ENCODE measurements at regions not wholly inside any gene's neighbourhood (a gene's known extent, or its start where the extent isn't known, plus 50 kb on each side); places are given as distances from the start of the nearest gene placed in this dataset.
"Not testable (repeated sequence)": the region's sequence is repeated elsewhere in the genome, so short reads cannot be mapped to it uniquely, and the experiment has no call there.

DNA sequence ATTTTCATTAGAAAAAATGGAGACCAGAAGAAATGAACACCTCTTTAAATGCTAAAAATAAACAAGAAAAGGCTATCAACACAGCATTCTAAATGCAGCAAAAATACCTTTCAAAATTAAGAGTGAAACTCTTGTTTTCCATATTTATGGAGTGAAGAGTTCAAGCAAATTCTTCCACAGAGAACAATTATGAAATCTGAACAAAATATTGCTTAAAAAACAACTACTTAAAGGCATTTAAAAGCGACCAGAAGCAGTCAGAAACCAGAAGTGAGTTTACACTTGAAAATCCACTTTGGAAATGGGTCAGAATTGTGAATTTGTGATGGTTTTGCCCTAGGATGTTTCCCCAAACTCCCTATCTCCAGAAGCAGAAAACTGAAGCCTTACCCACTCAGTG is 60.9 kb upstream of the KCNH1 start:
- Mint-ChIP-seq H3K36me3 (ENCODE audit: insufficient read depth, unreplicated experiment) (no peaks in the 10 kb centered on the region), H3K27ac (ENCODE audit: unreplicated experiment) (no peak overlapping the region), H3K4me1 (ENCODE audit: low read depth, unreplicated experiment) (no peaks in the 10 kb centered on the region), H3K9me3 (ENCODE audit: low read depth, unreplicated experiment) (no peaks in the 10 kb centered on the region), H3K4me3 (ENCODE audit: low read depth, unreplicated experiment) (no peak overlapping the region), H3K27me3 (ENCODE audit: unreplicated experiment) (no peaks in the 10 kb centered on the region)
- intact Hi-C loops (cut with micrococcal nuclease; ENCODE audit: unreplicated experiment), result no loop called here
- no peak for DNase-seq
- BruUV-seq (replicated peaks), result no TSS peak
- CTCF ChIA-PET, result no interaction called here
- TF ChIP-seq CTCF (IDR thresholded peaks at IDR 0.05; ENCODE audit: unreplicated experiment), result no peak

DNA sequence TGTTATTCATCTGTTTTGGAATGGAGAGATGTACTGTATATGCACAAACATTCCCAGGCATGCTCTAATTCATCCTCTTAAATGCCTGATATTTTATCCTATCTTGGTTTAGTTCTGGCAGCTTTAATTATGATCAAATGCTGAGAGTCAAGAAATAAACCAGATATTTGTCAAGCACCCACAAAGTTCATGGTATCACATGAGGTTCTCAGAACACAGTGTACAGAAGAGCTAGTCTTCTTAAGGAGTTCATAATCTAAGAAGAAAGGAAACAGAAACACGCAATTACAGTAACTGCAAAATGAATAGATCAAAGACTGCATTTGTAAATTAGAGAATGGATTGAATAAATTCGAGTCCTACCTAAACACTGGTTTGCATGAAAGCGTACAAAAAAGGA is 58.3 kb upstream of the KCNH1 start:
- no peaks in the 10 kb centered on the region for H3K9me3 Mint-ChIP-seq (ENCODE audit: low read depth, unreplicated experiment)
- H3K27me3 Mint-ChIP-seq (ENCODE audit: unreplicated experiment), result no peaks in the 10 kb centered on the region
- no peak for DNase-seq
- no TSS peak for BruUV-seq (replicated peaks)
- CTCF ChIA-PET, result interaction anchor here (0.7 kb wide), 2 partner anchors 19 to 185 kb away, joined by 3 to 4 read pairs; no protein-coding TSS in a partner anchor
- no peaks in the 10 kb centered on the region for H3K36me3 Mint-ChIP-seq (ENCODE audit: insufficient read depth, unreplicated experiment)
- H3K4me1 Mint-ChIP-seq (ENCODE audit: low read depth, unreplicated experiment), result no peaks in the 10 kb centered on the region
- intact Hi-C loops (cut with micrococcal nuclease; ENCODE audit: unreplicated experiment), result no loop called here
- no peak for TF ChIP-seq CTCF (IDR thresholded peaks at IDR 0.05; ENCODE audit: unreplicated experiment)
- no peak overlapping the region for H3K4me3 Mint-ChIP-seq (ENCODE audit: low read depth, unreplicated experiment)
- H3K27ac Mint-ChIP-seq (ENCODE audit: unreplicated experiment), result no peak overlapping the region

GRCh38 chr1:211188721-211189120 is 54.8 kb upstream of the KCNH1 start:
- not testable (repeated sequence) for BruUV-seq (replicated peaks); H3K9me3 Mint-ChIP-seq (ENCODE audit: low read depth, unreplicated experiment)

GRCh38 chr1:211183747-211184313 is 49.9 kb upstream of the KCNH1 start:
- Mint-ChIP-seq H3K27me3 (ENCODE audit: unreplicated experiment) (no peaks in the 10 kb centered on the region), H3K9me3 (ENCODE audit: low read depth, unreplicated experiment) (no peaks in the 10 kb centered on the region), H3K4me3 (ENCODE audit: low read depth, unreplicated experiment) (no peak overlapping the region), H3K36me3 (ENCODE audit: insufficient read depth, unreplicated experiment) (no peaks in the 10 kb centered on the region), H3K4me1 (ENCODE audit: low read depth, unreplicated experiment) (no peaks in the 10 kb centered on the region), H3K27ac (ENCODE audit: unreplicated experiment) (no peak overlapping the region)
- TF ChIP-seq CTCF (IDR thresholded peaks at IDR 0.05; ENCODE audit: unreplicated experiment), result no peak
- no TSS peak for BruUV-seq (replicated peaks)
- intact Hi-C loops (cut with micrococcal nuclease; ENCODE audit: unreplicated experiment), result no loop called here
- DNase-seq, result no peak
- CTCF ChIA-PET, result no interaction called here

More at GRCh38 chr1:211188721-211189120, 54.8 kb upstream of the KCNH1 start:
- H3K27ac Mint-ChIP-seq (ENCODE audit: unreplicated experiment); DNase-seq; H3K4me3 Mint-ChIP-seq (ENCODE audit: low read depth, unreplicated experiment); H3K4me1 Mint-ChIP-seq (ENCODE audit: low read depth, unreplicated experiment); intact Hi-C loops (cut with micrococcal nuclease; ENCODE audit: unreplicated experiment); CTCF ChIA-PET; H3K36me3 Mint-ChIP-seq (ENCODE audit: insufficient read depth, unreplicated experiment); H3K27me3 Mint-ChIP-seq (ENCODE audit: unreplicated experiment): not testable (repeated sequence)
